OCI-LY1 (cell line): ENCODE measurements at regions not wholly inside any gene's neighbourhood (a gene's known extent, or its start where the extent isn't known, plus 50 kb on each side); places are given as distances from the start of the nearest gene placed in this dataset.

Experiments
- H2AFZ ChIP-seq: fragments of 200-600 bp; sonication (generic), shearing (Covaris generic); 2 replicates; pipeline ENCODE4 v1.6.0; 2014; ENCODE audit warnings: antibody characterized with exemption, mild to moderate bottlenecking, low read length
- H3F3A ChIP-seq: fragments of 200-600 bp; sonication (generic), shearing (Covaris generic); 2 replicates; pipeline ENCODE4 v1.6.0; 2014; ENCODE audit warnings: mild to moderate bottlenecking, antibody characterized with exemption, low read length, moderate library complexity; ENCODE audit not compliant: insufficient read depth
- H3K27ac ChIP-seq: fragments of 200-600 bp; sonication (generic); 2 replicates; pipeline ENCODE4 v1.5.1; 2014; ENCODE audit warnings: low read length, mixed run types, mild to moderate bottlenecking, low read depth; ENCODE audit not compliant: poor library complexity, severe bottlenecking
- H3K27me3 ChIP-seq: fragments of 200-600 bp; sonication (generic); 2 replicates; pipeline ENCODE4 v1.6.0; 2014; ENCODE audit warnings: antibody characterized with exemption, mild to moderate bottlenecking, low read length, moderate library complexity; ENCODE audit not compliant: insufficient read depth
- H3K36me3 ChIP-seq: fragments of 200-600 bp; sonication (generic); 2 replicates; pipeline ENCODE4 v1.6.1; 2014; ENCODE audit warnings: mild to moderate bottlenecking, antibody characterized with exemption, low read length, moderate library complexity, mixed read lengths; ENCODE audit not compliant: insufficient read depth
- H3K4me1 ChIP-seq: fragments of 200-600 bp; sonication (generic); 2 replicates; pipeline ENCODE4 v1.5.1; 2014; ENCODE audit warnings: mild to moderate bottlenecking, low read length, moderate library complexity; ENCODE audit not compliant: insufficient read depth, severe bottlenecking
- H3K4me2 ChIP-seq: fragments of 200-600 bp; sonication (generic), shearing (Covaris generic); 2 replicates; pipeline ENCODE4 v1.6.1; 2014; ENCODE audit warnings: low read length
- H3K4me3 ChIP-seq: fragments of 200-600 bp; sonication (generic); 2 replicates; pipeline ENCODE4 v1.5.1; 2014; ENCODE audit warnings: low read length, low read depth, mild to moderate bottlenecking, mixed read lengths; ENCODE audit not compliant: poor library complexity, severe bottlenecking
- H3K79me2 ChIP-seq: fragments of 200-600 bp; shearing (Covaris generic); 2 replicates; pipeline ENCODE4 v1.6.1; 2016; ENCODE audit warnings: mixed run types, low read length, mixed read lengths; ENCODE audit not compliant: insufficient read depth
- H3K9ac ChIP-seq: fragments of 200-600 bp; sonication (generic), shearing (Covaris generic); 2 replicates; pipeline ENCODE4 v1.6.1; 2014; ENCODE audit warnings: mild to moderate bottlenecking, low read length, mixed read lengths
- H3K9me2 ChIP-seq: fragments of 200-600 bp; sonication (generic), shearing (Covaris generic); 2 replicates; pipeline ENCODE4 v1.6.1; 2014; ENCODE audit warnings: low read depth, mild to moderate bottlenecking, low read length, mixed read lengths
- H3K9me3 ChIP-seq: fragments of 200-600 bp; shearing (Covaris generic); 2 replicates; pipeline ENCODE4 v1.6.1; 2014; ENCODE audit warnings: low read length, mixed read lengths
- H4K20me1 ChIP-seq: fragments of 200-600 bp; sonication (generic), shearing (Covaris generic); 2 replicates; pipeline ENCODE4 v1.6.0; 2016; ENCODE audit warnings: mild to moderate bottlenecking, low read length; ENCODE audit not compliant: insufficient read depth
- CTCF ChIP-seq: fragments of 200-600 bp; sonication (generic), shearing (Covaris generic); IDR thresholded peaks from 2 replicates; pipeline ENCODE4 v1.5.1; 2017; ENCODE audit warnings: mild to moderate bottlenecking, antibody characterized with exemption, low read length, moderate library complexity, mixed read lengths
- EZH2 ChIP-seq: fragments of 200-600 bp; sonication (generic), shearing (Covaris generic); IDR thresholded peaks from 2 replicates; pipeline ENCODE4 v1.8.0; 2017; ENCODE audit warnings: borderline replicate concordance, mixed run types, mild to moderate bottlenecking, antibody characterized with exemption, low read length, moderate library complexity, mixed read lengths

GRCh38 chr13:64266024-64266423, 2850.4 kb upstream of the PCDH20 start:
- Histone ChIP-seq H3K9me2 (no peaks in the 10 kb centered on the region), H3K36me3 (no peaks in the 10 kb centered on the region), H3K9ac (no peak overlapping the region), H3F3A (no peaks in the 10 kb centered on the region), H3K4me2 (no peak overlapping the region), H3K27ac (no peak overlapping the region), H3K4me1 (no peaks in the 10 kb centered on the region), H3K27me3 (no peaks in the 10 kb centered on the region), H3K4me3 (no peak overlapping the region), H2AFZ (no peak overlapping the region), H4K20me1 (no peaks in the 10 kb centered on the region), H3K79me2 (no peaks in the 10 kb centered on the region), H3K9me3 (0 out of 2 replicates have a peak, but pooled peaks cover 4% of the 10 kb centered on the region)
- no peak for TF ChIP-seq CTCF
- TF ChIP-seq EZH2: no peak

GRCh38 chr13:64263285-64263684, 2847.6 kb upstream of the PCDH20 start:
- Histone ChIP-seq H3K27me3 (no peaks in the 10 kb centered on the region), H3K79me2 (no peaks in the 10 kb centered on the region), H4K20me1 (no peaks in the 10 kb centered on the region), H3K36me3 (no peaks in the 10 kb centered on the region), H3K9ac (no peak overlapping the region), H3K4me3 (no peak overlapping the region), H3K9me3 (0 out of 2 replicates have a peak, but pooled peaks cover 4% of the 10 kb centered on the region), H3K4me2 (no peak overlapping the region), H3F3A (no peaks in the 10 kb centered on the region), H3K4me1 (no peaks in the 10 kb centered on the region), H3K27ac (no peak overlapping the region), H3K9me2 (no peaks in the 10 kb centered on the region), H2AFZ (no peak overlapping the region)
- TF ChIP-seq EZH2 (no peak), CTCF (no peak)

- Histone ChIP-seq H2AFZ (no peak overlapping the region), H3K9me2 (no peaks in the 10 kb centered on the region), H3K79me2 (no peaks in the 10 kb centered on the region), H3K9ac (no peak overlapping the region), H3K36me3 (no peaks in the 10 kb centered on the region), H3K27ac (no peak overlapping the region), H3K4me3 (no peak overlapping the region), H3K4me1 (no peaks in the 10 kb centered on the region), H3F3A (no peaks in the 10 kb centered on the region), H3K4me2 (no peak overlapping the region), H4K20me1 (no peaks in the 10 kb centered on the region), H3K9me3 (0 out of 2 replicates have a peak, but pooled peaks cover 2% of the 10 kb centered on the region), H3K27me3 (no peaks in the 10 kb centered on the region)
- TF ChIP-seq EZH2 (no peak), CTCF (no peak)
Measured at GRCh38 chr13:64256751-64257150, 2841.1 kb upstream of the PCDH20 start.
